ENCODE measurements at regions not wholly inside any gene's neighbourhood (a gene's known extent, or its start where the extent isn't known, plus 50 kb on each side); places are given as distances from the start of the nearest gene placed in this dataset.

DNA sequence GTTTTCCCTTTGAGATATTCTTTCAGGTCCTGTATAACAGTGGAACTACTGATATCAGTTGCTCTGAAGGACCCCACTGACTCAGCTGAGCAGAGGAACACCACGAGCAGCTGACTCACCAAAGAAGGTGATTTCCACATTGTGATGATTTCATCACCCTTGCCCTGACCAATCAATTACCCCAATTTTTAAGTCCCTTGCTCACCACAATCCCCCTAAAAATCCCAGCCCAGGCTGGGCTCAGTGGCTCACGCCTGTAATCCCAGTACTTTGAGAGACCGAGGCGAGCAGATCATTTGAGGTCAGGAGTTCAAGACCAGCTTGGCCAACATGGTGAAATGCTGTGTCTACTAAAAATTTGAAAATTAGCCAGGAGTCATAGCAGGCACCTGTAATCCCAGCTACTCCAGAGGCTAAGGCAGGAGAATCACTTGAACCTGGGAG, 125.3 kb upstream of the ABCA1 start:
- TF ChIP-seq, protein P1, sequence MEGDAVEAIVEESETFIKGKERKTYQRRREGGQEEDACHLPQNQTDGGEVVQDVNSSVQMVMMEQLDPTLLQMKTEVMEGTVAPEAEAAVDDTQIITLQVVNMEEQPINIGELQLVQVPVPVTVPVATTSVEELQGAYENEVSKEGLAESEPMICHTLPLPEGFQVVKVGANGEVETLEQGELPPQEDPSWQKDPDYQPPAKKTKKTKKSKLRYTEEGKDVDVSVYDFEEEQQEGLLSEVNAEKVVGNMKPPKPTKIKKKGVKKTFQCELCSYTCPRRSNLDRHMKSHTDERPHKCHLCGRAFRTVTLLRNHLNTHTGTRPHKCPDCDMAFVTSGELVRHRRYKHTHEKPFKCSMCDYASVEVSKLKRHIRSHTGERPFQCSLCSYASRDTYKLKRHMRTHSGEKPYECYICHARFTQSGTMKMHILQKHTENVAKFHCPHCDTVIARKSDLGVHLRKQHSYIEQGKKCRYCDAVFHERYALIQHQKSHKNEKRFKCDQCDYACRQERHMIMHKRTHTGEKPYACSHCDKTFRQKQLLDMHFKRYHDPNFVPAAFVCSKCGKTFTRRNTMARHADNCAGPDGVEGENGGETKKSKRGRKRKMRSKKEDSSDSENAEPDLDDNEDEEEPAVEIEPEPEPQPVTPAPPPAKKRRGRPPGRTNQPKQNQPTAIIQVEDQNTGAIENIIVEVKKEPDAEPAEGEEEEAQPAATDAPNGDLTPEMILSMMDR (IDR thresholded peaks at IDR 0.05), result no peak
- TF ChIP-seq POLR2AphosphoS5 (IDR thresholded peaks at IDR 0.05; ENCODE audit: low read depth, low read length), result no peak
